MM.1S (cell line): ENCODE measurements at regions not wholly inside any gene's neighbourhood (a gene's known extent, or its start where the extent isn't known, plus 50 kb on each side); places are given as distances from the start of the nearest gene placed in this dataset.

Source experiments
- DNase-seq: peaks from one replicate; pipeline ENCODE4 v3.0.0-alpha.2; 2015
- H2AFZ ChIP-seq: fragments of 300-600 bp; sonication (generic); 2 replicates; pipeline ENCODE4 v1.6.0; 2016; ENCODE audit warnings: antibody characterized with exemption, low read length
- H3F3A ChIP-seq: fragments of 300-600 bp; sonication (generic); 2 replicates; pipeline ENCODE4 v1.6.1; 2016; ENCODE audit warnings: mild to moderate bottlenecking, antibody characterized with exemption, low read length, moderate library complexity, mixed read lengths; ENCODE audit not compliant: insufficient read depth
- H3K27ac ChIP-seq: fragments of 300-600 bp; sonication (generic); 2 replicates; pipeline ENCODE4 v1.5.1; 2016; ENCODE audit warnings: mild to moderate bottlenecking, low read length
- H3K27me3 ChIP-seq: fragments of 300-600 bp; sonication (generic); replicated peaks from 2 replicates; pipeline ENCODE4 v1.6.0; 2016; ENCODE audit warnings: low read length; ENCODE audit not compliant: insufficient read depth
- H3K36me3 ChIP-seq: fragments of 300-600 bp; sonication (generic); replicated peaks from 2 replicates; pipeline ENCODE4 v1.6.1; 2016; ENCODE audit warnings: mild to moderate bottlenecking, low read length, mixed read lengths; ENCODE audit not compliant: insufficient read depth
- H3K4me1 ChIP-seq: fragments of 300-600 bp; sonication (generic); 2 replicates; pipeline ENCODE4 v1.6.1; 2016; ENCODE audit warnings: low read length, mixed read lengths
- H3K4me2 ChIP-seq: fragments of 300-600 bp; sonication (generic); 2 replicates; pipeline ENCODE4 v1.6.0; 2016; ENCODE audit warnings: low read depth, low read length
- H3K4me3 ChIP-seq: fragments of 300-600 bp; sonication (generic); 2 replicates; pipeline ENCODE4 v1.5.1; 2016; ENCODE audit warnings: low read length, mixed read lengths
- H3K79me2 ChIP-seq: fragments of 300-600 bp; sonication (generic); 2 replicates; pipeline ENCODE4 v1.6.1; 2016; ENCODE audit warnings: mixed run types, low read length, mixed read lengths
- H3K9ac ChIP-seq: fragments of 300-600 bp; sonication (generic); 2 replicates; pipeline ENCODE4 v1.6.1; 2016; ENCODE audit warnings: low read length, mixed read lengths
- H3K9me2 ChIP-seq: fragments of 300-600 bp; sonication (generic); replicated peaks from 2 replicates; pipeline ENCODE4 v1.6.1; 2016; ENCODE audit warnings: mild to moderate bottlenecking, low read length, mixed read lengths; ENCODE audit not compliant: insufficient read depth
- H3K9me3 ChIP-seq: fragments of 300-600 bp; sonication (generic); replicated peaks from 2 replicates; pipeline ENCODE4 v1.6.1; 2016; ENCODE audit warnings: mild to moderate bottlenecking, low read length, mixed read lengths; ENCODE audit not compliant: insufficient read depth
- H4K20me1 ChIP-seq: fragments of 300-600 bp; sonication (generic); 2 replicates; pipeline ENCODE4 v1.6.1; 2016; ENCODE audit warnings: mild to moderate bottlenecking, low read length, moderate library complexity, mixed read lengths; ENCODE audit not compliant: insufficient read depth
- EZH2 ChIP-seq: fragments of 300-600 bp; sonication (generic); optimal IDR thresholded peaks from 2 replicates; pipeline ENCODE3; 2017; ENCODE audit warnings: low read depth, mild to moderate bottlenecking, antibody characterized with exemption, low read length, mixed read lengths
- EZH2phosphoT487 ChIP-seq: fragments of 300-600 bp; sonication (generic); IDR thresholded peaks from 2 replicates; pipeline ENCODE4 v1.6.1; 2018; ENCODE audit warnings: antibody characterized with exemption, low read length
- TF ChIP-seq, protein P1 (sequence below): fragments of 300-600 bp; sonication (generic); IDR thresholded peaks from 2 replicates; pipeline ENCODE4 v1.5.1; 2016; ENCODE audit warnings: antibody characterized with exemption, low read length, mixed read lengths

DNA sequence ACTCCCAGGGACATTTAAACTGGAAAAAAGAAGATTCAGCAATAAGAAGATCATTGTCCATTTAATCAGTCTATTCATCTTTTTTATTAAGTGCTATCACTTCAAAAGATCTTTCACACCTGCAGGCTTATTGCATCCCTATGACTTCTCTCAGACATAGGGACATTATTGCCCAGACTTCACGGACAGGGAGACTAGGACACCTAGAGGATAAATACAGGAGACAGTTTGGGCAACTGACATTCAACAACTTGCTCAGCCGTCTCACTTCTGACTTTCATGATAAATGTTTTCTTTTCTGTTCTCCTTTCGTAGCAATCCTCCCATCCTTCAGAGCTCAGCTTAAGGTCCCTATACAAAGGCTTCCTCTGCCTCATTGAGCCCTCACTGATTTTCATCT lies 84.3 kb downstream of the TMEM30B start:
- H3K9ac ChIP-seq: no peak overlapping the region
- H3K9me3 ChIP-seq: no peaks in the 10 kb centered on the region
- DNase-seq: no peak
- H3F3A ChIP-seq: no peaks in the 10 kb centered on the region
- no peaks in the 10 kb centered on the region for H3K79me2 ChIP-seq
- no peak overlapping the region for H3K4me2 ChIP-seq
- no peaks in the 10 kb centered on the region for H3K27me3 ChIP-seq
- no peak overlapping the region for H3K27ac ChIP-seq
- no peaks in the 10 kb centered on the region for H3K4me1 ChIP-seq
- H3K9me2 ChIP-seq: no peaks in the 10 kb centered on the region
- H4K20me1 ChIP-seq: no peaks in the 10 kb centered on the region
- no peak overlapping the region for H3K4me3 ChIP-seq
- H3K36me3 ChIP-seq: no peaks in the 10 kb centered on the region
- no peak overlapping the region for H2AFZ ChIP-seq
- TF ChIP-seq EZH2: no peak
- TF ChIP-seq, protein P1, sequence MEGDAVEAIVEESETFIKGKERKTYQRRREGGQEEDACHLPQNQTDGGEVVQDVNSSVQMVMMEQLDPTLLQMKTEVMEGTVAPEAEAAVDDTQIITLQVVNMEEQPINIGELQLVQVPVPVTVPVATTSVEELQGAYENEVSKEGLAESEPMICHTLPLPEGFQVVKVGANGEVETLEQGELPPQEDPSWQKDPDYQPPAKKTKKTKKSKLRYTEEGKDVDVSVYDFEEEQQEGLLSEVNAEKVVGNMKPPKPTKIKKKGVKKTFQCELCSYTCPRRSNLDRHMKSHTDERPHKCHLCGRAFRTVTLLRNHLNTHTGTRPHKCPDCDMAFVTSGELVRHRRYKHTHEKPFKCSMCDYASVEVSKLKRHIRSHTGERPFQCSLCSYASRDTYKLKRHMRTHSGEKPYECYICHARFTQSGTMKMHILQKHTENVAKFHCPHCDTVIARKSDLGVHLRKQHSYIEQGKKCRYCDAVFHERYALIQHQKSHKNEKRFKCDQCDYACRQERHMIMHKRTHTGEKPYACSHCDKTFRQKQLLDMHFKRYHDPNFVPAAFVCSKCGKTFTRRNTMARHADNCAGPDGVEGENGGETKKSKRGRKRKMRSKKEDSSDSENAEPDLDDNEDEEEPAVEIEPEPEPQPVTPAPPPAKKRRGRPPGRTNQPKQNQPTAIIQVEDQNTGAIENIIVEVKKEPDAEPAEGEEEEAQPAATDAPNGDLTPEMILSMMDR: no peak
- TF ChIP-seq EZH2phosphoT487: no peak

DNA sequence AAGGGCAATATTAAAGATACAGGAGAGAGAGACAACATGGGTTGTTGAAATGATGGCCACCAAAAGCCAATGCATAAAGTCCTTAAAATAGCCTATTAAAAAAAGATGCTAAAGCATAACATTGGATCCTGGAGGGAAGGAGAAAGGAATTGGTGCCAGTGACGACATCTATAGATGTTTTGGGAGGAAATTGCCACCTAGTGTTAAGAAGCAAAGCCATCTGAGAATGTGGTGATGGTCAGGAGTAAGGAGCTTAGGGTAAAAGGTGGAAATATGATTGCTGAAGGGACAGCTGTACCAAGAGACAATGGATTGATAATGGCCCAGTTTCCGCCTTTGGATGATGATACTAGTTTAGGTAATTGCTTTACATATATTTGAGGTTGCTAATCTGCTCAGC lies 85.1 kb downstream of the TMEM30B start:
- no peak overlapping the region for H3K4me3 ChIP-seq
- TF ChIP-seq, protein P1: no peak
- TF ChIP-seq EZH2phosphoT487 (no peak), EZH2 (no peak)
- no peak overlapping the region for H3K9ac ChIP-seq
- H3K4me2 ChIP-seq: no peak overlapping the region
- no peak overlapping the region for H3K27ac ChIP-seq
- H3K4me1 ChIP-seq: no peaks in the 10 kb centered on the region
- no peaks in the 10 kb centered on the region for H3K79me2 ChIP-seq
- H4K20me1 ChIP-seq: no peaks in the 10 kb centered on the region
- no peaks in the 10 kb centered on the region for H3K9me2 ChIP-seq
- no peak overlapping the region for H2AFZ ChIP-seq
- no peaks in the 10 kb centered on the region for H3F3A ChIP-seq
- no peak for DNase-seq
- H3K36me3 ChIP-seq: no peaks in the 10 kb centered on the region
- no peaks in the 10 kb centered on the region for H3K9me3 ChIP-seq
- no peaks in the 10 kb centered on the region for H3K27me3 ChIP-seq

DNA sequence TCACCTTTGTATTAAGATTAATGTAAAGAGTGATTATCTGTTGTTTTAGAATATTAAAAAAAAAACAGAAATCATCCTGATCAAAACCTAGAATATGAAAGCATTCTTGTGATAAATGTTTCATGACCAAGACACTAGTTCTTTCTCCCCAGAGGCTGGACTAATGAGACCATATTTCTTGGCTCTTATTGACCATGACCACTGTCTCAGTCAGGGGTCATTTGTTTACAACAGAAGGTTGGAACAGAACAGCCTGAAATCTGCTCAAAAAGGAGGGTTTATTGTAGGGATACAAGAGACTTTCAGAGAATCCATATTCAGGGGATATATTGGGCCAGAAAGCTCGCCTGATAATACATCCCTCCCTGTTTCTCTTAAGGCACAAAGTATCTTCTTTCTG lies 87.7 kb downstream of the TMEM30B start:
- Histone ChIP-seq H3K79me2 (no peaks in the 10 kb centered on the region), H3K9me2 (no peaks in the 10 kb centered on the region), H3K27me3 (no peaks in the 10 kb centered on the region), H2AFZ (no peak overlapping the region), H3K4me1 (no peaks in the 10 kb centered on the region), H3K27ac (no peak overlapping the region), H3K9ac (no peak overlapping the region), H3K9me3 (no peaks in the 10 kb centered on the region), H4K20me1 (no peaks in the 10 kb centered on the region), H3K4me3 (no peak overlapping the region), H3K36me3 (no peaks in the 10 kb centered on the region), H3F3A (no peaks in the 10 kb centered on the region), H3K4me2 (no peak overlapping the region)
- TF ChIP-seq EZH2phosphoT487: no peak
- TF ChIP-seq EZH2: no peak
- TF ChIP-seq, protein P1: no peak
- DNase-seq: no peak
